Adrenal gland (tissue), 9 donors: ENCODE measurements at regions not wholly inside any gene's neighbourhood (a gene's known extent, or its start where the extent isn't known, plus 50 kb on each side); places are given as distances from the start of the nearest gene placed in this dataset.

Source experiments
- DNase-seq, 7 donors: peaks; one replicate each; pipeline ENCODE4 v3.0.0-alpha.2; 2019 to 2020
- H3K27ac ChIP-seq, 5 donors: fragments of 200-600 bp; sonication (generic) in 4 of 5; 1 replicate in 3 of 5; 2 replicates in 2 of 5; pipeline versions ENCODE4 v1.5.1 to v1.8.0; 2016 to 2020; ENCODE audit warnings: mild to moderate bottlenecking in 1 of 5
- H3K27me3 ChIP-seq: fragments of 200-600 bp; 2 replicates; pipeline ENCODE4 v1.8.0; 2021
- H3K36me3 ChIP-seq, 2 donors: fragments of 200-600 bp; replicated peaks in 1 of 2; 1 replicate in 1 of 2; 2 replicates in 1 of 2; pipeline versions ENCODE4 v1.5.1 to v1.8.0; 2018 to 2022
- H3K4me1 ChIP-seq, 2 donors: fragments of 200-600 bp; replicated peaks in 1 of 2; 1 replicate in 1 of 2; 2 replicates in 1 of 2; pipeline versions ENCODE4 v1.5.1 to v1.8.0; 2018 to 2021
- H3K4me3 ChIP-seq, 4 donors: fragments of 200-600 bp; sonication (generic) in 3 of 4; one replicate each; pipeline ENCODE4 v1.5.1; 2016 to 2018
- H3K9me3 ChIP-seq, 3 donors: fragments of 200-600 bp; sonication (generic) in 1 of 3; replicated peaks in 1 of 3; 1 replicate in 2 of 3; 2 replicates in 1 of 3; pipeline versions ENCODE4 v1.5.1 to v1.8.0; 2016 to 2021
- CTCF ChIP-seq, 6 experiments: fragments of 450-650 bp in 4 of 6; fragments of 200-600 bp in 2 of 6; sonication (generic) in 1 of 6; IDR thresholded peaks; 1 replicate in 5 of 6; 2 replicates in 1 of 6; pipeline versions ENCODE4 v1.5.1 to v1.8.0; 2016 to 2021; ENCODE audit warnings: antibody characterized with exemption in 6 of 6, mild to moderate bottlenecking in 2 of 6, moderate library complexity in 1 of 6
- POLR2A ChIP-seq, 2 donors: fragments of 450-650 bp; IDR thresholded peaks; one replicate each; pipeline ENCODE4 v1.6.1; 2017; ENCODE audit warnings: antibody characterized with exemption in 2 of 2, mild to moderate bottlenecking in 2 of 2, moderate library complexity in 1 of 2
- WGBS, 4 donors: extraction: QIAGEN DNeasy Blood & Tissue Kit in 2 of 4; methylation state at CpG; one replicate each; pipeline versions ENCODE4 v1.1.5 to v1.1.7; 2013 to 2017; 5-methylcytosine and 5-hydroxymethylcytosine counted together
- intact Hi-C, 2 donors: fragments of 100-400 bp; cut with DNase I; formaldehyde crosslinking; loops; one replicate each; pipeline versions ENCODE4 v1.14.1 to v1.15.0; 2022 to 2023
- donor health status: healthy with polysubstance abuse.
- donor health status: Bipolar disorder and iron deficiency.
- donor health status: DM: yes; HTN: yes; CAD: no.
- donor health status: DM: no; HTN: no; CAD: no.
- donor health status: DM: no; HTN: no; CAD: no.

- no peak for DNase-seq
- 67 to 72% (median 70%) methylated on average over 11 to 15 of the region's 15 CpGs for WGBS, 4 donors
- no peak overlapping the region for H3K27ac ChIP-seq
- no peaks in the 10 kb centered on the region for H3K4me1 ChIP-seq
- intact Hi-C loops = no loop called here
- H3K9me3 ChIP-seq = no peaks in the 10 kb centered on the region
- H3K36me3 ChIP-seq = no peaks in the 10 kb centered on the region
- TF ChIP-seq CTCF (IDR thresholded peaks at IDR 0.05) (no peak), POLR2A (IDR thresholded peaks at IDR 0.05) (no peak)
- no peaks in the 10 kb centered on the region for H3K27me3 ChIP-seq
- no peak overlapping the region for H3K4me3 ChIP-seq
These were observed 122.5 kb upstream of the HDAC4 start for GRCh38 chr2:239523147-239523953.

DNA sequence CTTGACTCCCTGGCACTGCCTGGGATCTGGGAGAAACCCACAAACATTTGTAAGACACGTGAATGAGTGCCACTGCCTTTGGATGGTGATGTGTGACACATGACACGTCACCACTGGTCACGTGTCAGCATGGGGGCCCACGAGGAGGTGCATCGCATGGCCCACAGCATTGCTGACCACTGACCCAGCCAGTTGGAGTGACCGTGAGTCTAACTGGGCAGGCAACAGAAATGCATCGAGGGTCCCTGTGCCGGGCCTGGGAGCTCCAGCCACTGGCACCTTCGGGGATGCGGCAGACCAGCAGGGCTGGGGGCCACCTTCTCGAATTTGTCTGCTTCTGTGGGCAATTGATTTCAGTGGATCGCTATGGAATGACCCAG, 121.9 kb upstream of the HDAC4 start:
- no peak overlapping the region for H3K27ac ChIP-seq
- no peak overlapping the region for H3K4me3 ChIP-seq
- WGBS, 4 donors = 74 to 87% (median 80%) methylated on average over 2 to 12 of the region's 12 CpGs
- H3K27me3 ChIP-seq = no peaks in the 10 kb centered on the region
- H3K9me3 ChIP-seq = no peaks in the 10 kb centered on the region
- intact Hi-C loops = no loop called here
- no peaks in the 10 kb centered on the region for H3K4me1 ChIP-seq
- TF ChIP-seq CTCF (IDR thresholded peaks at IDR 0.05) = no peak
- no peak for TF ChIP-seq POLR2A (IDR thresholded peaks at IDR 0.05)
- no peak for DNase-seq
- H3K36me3 ChIP-seq = no peaks in the 10 kb centered on the region

DNA sequence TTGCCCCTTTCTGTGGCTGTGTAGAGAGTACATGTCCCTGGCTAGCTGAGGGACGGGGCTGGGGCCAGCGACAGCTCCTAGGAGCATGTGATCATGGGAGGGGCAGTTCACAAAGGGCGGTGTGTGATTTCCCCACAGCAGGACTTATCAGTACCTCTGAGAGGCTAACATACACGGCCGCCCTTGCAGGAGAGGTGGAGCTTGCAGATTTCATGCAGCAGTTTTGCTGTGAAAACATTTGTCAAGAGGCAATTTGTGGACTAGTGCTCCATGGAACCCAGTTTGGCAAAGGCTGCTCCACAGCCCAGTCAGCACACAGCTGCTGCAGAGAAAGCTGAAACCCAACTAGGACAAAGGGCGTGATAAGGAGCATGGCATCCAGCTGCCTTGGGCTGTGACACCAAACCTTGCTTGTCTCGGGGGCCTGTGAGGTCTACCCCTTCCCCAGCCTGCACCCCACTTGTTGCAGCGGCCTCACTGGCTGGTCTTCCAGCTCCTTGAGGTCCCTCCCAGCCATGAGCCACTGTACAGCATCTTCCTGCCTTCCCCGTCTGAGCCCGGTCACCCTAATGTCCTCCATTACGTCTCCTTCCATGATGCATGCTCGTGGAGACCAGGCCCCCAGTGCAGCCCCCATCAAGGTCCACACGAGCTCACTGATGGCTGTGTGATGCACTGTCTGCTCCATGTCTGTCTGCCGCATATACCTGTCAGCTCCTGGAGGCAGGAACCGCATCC, 121.4 kb upstream of the HDAC4 start:
- TF ChIP-seq POLR2A (IDR thresholded peaks at IDR 0.05) (no peak), CTCF (IDR thresholded peaks at IDR 0.05) (no peak)
- Histone ChIP-seq H3K36me3 (no peaks in the 10 kb centered on the region), H3K27me3 (no peaks in the 10 kb centered on the region), H3K9me3 (no peaks in the 10 kb centered on the region), H3K4me1 (no peaks in the 10 kb centered on the region), H3K4me3 (no peak overlapping the region), H3K27ac (no peak overlapping the region)
- DNase-seq = no peak
- intact Hi-C loops = no loop called here
- WGBS, 4 donors = 79 to 92% (median 86%) methylated on average over 9 to 15 of the region's 15 CpGs

- 82 to 89% (median 88%) methylated on average over 6 of the region's 6 CpGs for WGBS, 4 donors
- no peak overlapping the region for H3K4me3 ChIP-seq
- intact Hi-C loops = no loop called here
- no peaks in the 10 kb centered on the region for H3K36me3 ChIP-seq
- DNase-seq = no peak
- H3K9me3 ChIP-seq = no peaks in the 10 kb centered on the region
- no peaks in the 10 kb centered on the region for H3K27me3 ChIP-seq
- no peak overlapping the region for H3K27ac ChIP-seq
- TF ChIP-seq CTCF (IDR thresholded peaks at IDR 0.05) (no peak), POLR2A (IDR thresholded peaks at IDR 0.05) (no peak)
- no peaks in the 10 kb centered on the region for H3K4me1 ChIP-seq
These were observed 120.6 kb upstream of the HDAC4 start for GRCh38 chr2:239521518-239521815.
